ENCODE measurements at regions not wholly inside any gene's neighbourhood (a gene's known extent, or its start where the extent isn't known, plus 50 kb on each side); places are given as distances from the start of the nearest gene placed in this dataset.

DNA sequence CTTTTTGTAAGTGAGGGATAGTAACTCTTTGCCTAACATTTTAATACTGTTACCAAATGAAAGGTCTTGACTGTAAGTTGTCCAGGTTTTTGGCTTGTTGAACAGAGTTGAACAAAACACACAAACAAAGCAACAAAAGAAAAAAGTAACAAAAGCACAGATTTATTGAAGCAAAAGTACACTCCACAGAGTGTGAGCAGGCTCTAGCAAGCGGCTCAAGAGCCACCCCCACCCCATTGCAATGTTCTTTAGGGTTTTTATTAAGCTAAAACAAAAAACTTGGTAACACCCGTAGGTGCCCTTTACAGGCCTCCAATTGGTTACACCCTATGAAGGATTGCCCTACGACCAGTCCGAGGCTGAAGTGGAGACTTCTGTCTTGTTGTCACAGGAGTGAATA lies 197.4 kb upstream of the MAP3K1 start:
- no peaks in the 10 kb centered on the region for H3K27me3 ChIP-seq (ENCODE audit: control insufficient read depth, extremely low read depth, insufficient read depth, low read length)
- H3K36me3 ChIP-seq (ENCODE audit: control insufficient read depth in 2 of 2, extremely low read depth in 1 of 2, insufficient read depth in 2 of 2, low read length in 2 of 2): no peaks in the 10 kb centered on the region
- H3K27ac ChIP-seq (ENCODE audit: control insufficient read depth, insufficient read depth, low read length): no peak overlapping the region
- no peaks in the 10 kb centered on the region for H3K79me2 ChIP-seq (ENCODE audit: control insufficient read depth, insufficient read depth, low read length)
- H3K9me1 ChIP-seq (ENCODE audit: control insufficient read depth, extremely low read depth, insufficient read depth, low read length): no peaks in the 10 kb centered on the region
- H3K9me3 ChIP-seq (ENCODE audit: control insufficient read depth, low read depth, low read length): peaks cover 6% of the 10 kb centered on the region
- DNase-seq (ENCODE audit: low read depth, low spot score) (no peak), FAIRE-seq (no peak)
- H2AFZ ChIP-seq (ENCODE audit: control insufficient read depth, low read length): no peak overlapping the region
- no peaks in the 10 kb centered on the region for H4K20me1 ChIP-seq (ENCODE audit: control insufficient read depth, extremely low read depth, insufficient read depth, low read length)
- H3K9ac ChIP-seq (ENCODE audit: control insufficient read depth, extremely low read depth, insufficient read depth, low read length): no peak overlapping the region
- no peak overlapping the region for H3K4me3 ChIP-seq (ENCODE audit: control insufficient read depth in 2 of 3, extremely low read depth in 1 of 3, insufficient read depth in 2 of 3, low read depth in 1 of 3, low read length in 3 of 3)
- peaks cover 8% of the 10 kb centered on the region for H3K4me1 ChIP-seq (ENCODE audit: control insufficient read depth, extremely low read depth, insufficient read depth, low read length)
- no peak overlapping the region for H3K4me2 ChIP-seq (ENCODE audit: control insufficient read depth, extremely low read depth, insufficient read depth, low read depth, low read length)
- TF ChIP-seq EZH2 (IDR thresholded peaks at IDR 0.05; ENCODE audit: low read length): no peak
- TF ChIP-seq, protein P1, sequence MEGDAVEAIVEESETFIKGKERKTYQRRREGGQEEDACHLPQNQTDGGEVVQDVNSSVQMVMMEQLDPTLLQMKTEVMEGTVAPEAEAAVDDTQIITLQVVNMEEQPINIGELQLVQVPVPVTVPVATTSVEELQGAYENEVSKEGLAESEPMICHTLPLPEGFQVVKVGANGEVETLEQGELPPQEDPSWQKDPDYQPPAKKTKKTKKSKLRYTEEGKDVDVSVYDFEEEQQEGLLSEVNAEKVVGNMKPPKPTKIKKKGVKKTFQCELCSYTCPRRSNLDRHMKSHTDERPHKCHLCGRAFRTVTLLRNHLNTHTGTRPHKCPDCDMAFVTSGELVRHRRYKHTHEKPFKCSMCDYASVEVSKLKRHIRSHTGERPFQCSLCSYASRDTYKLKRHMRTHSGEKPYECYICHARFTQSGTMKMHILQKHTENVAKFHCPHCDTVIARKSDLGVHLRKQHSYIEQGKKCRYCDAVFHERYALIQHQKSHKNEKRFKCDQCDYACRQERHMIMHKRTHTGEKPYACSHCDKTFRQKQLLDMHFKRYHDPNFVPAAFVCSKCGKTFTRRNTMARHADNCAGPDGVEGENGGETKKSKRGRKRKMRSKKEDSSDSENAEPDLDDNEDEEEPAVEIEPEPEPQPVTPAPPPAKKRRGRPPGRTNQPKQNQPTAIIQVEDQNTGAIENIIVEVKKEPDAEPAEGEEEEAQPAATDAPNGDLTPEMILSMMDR (optimal IDR thresholded peaks at IDR 0.05 in 1 of 3, IDR thresholded peaks at IDR 0.05 in 1 of 3, conservative IDR thresholded peaks at IDR 0.05 in 1 of 3; ENCODE audit: extremely low read depth in 1 of 3, insufficient read depth in 2 of 3, low read length in 3 of 3): no peak
- dilution Hi-C loops (cut with MboI; ENCODE audit: extremely low pct_ligation_motif_present, low sequenced_read_pairs): no loop called here

DNA sequence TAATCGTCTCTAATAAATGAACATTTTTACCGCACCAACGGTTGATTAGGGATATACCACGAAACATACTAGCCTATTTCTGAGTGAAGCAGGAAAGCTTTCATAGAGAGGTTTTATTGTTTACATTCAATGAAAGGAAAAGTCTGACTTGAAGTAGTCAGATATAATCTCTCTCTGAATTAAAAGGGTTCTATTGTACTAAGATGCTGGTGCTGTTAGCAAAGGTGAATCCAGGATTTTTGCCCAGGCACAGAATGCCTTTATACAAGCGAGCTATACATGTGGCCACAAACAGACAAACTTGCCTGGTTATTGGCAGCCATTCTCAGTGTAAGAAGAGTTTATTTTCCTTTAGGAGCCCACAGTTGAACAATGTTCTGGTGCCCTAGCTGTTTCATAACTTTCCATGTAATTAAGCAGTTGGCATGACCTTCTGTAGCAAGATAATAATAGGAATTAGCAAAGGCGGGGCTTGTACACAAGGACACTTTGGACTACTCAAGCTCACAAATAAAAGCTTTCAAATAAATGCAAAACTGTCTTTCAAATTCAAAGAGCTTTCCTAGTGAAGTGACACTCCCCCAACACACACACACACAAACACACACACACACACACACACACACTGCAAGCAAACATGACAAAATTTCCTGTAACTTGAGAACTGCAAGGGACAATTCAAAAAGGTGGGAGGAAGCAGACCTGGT lies 198.7 kb upstream of the MAP3K1 start:
- TF ChIP-seq EZH2 (IDR thresholded peaks at IDR 0.05; ENCODE audit: low read length): no peak
- TF ChIP-seq, protein P1 (optimal IDR thresholded peaks at IDR 0.05 in 1 of 3, IDR thresholded peaks at IDR 0.05 in 1 of 3, conservative IDR thresholded peaks at IDR 0.05 in 1 of 3; ENCODE audit: extremely low read depth in 1 of 3, insufficient read depth in 2 of 3, low read length in 3 of 3): no peak
- Histone ChIP-seq H3K36me3 (ENCODE audit: control insufficient read depth in 2 of 2, extremely low read depth in 1 of 2, insufficient read depth in 2 of 2, low read length in 2 of 2) (no peaks in the 10 kb centered on the region), H3K79me2 (ENCODE audit: control insufficient read depth, insufficient read depth, low read length) (no peaks in the 10 kb centered on the region), H3K27me3 (ENCODE audit: control insufficient read depth, extremely low read depth, insufficient read depth, low read length) (no peaks in the 10 kb centered on the region), H3K27ac (ENCODE audit: control insufficient read depth, insufficient read depth, low read length) (no peak overlapping the region), H3K9me3 (ENCODE audit: control insufficient read depth, low read depth, low read length) (peaks cover 6% of the 10 kb centered on the region), H2AFZ (ENCODE audit: control insufficient read depth, low read length) (no peak overlapping the region), H3K9ac (ENCODE audit: control insufficient read depth, extremely low read depth, insufficient read depth, low read length) (no peak overlapping the region), H3K9me1 (ENCODE audit: control insufficient read depth, extremely low read depth, insufficient read depth, low read length) (no peaks in the 10 kb centered on the region), H3K4me2 (ENCODE audit: control insufficient read depth, extremely low read depth, insufficient read depth, low read depth, low read length) (peak overlapping the region; percentile 40), H3K4me1 (ENCODE audit: control insufficient read depth, extremely low read depth, insufficient read depth, low read length) (peaks cover 8% of the 10 kb centered on the region), H3K4me3 (ENCODE audit: control insufficient read depth in 2 of 3, extremely low read depth in 1 of 3, insufficient read depth in 2 of 3, low read depth in 1 of 3, low read length in 3 of 3) (no peak overlapping the region), H4K20me1 (ENCODE audit: control insufficient read depth, extremely low read depth, insufficient read depth, low read length) (no peaks in the 10 kb centered on the region)
- FAIRE-seq: peak; percentile 65
- no peak for DNase-seq (ENCODE audit: low read depth, low spot score)
- dilution Hi-C loops (cut with MboI; ENCODE audit: extremely low pct_ligation_motif_present, low sequenced_read_pairs): no loop called here
